Activated T-cell treated with anti-CD3 and anti-CD28 coated beads, Interleukin-2, amount 50 U/mL, for 4 hours (primary cell): ENCODE measurements at regions not wholly inside any gene's neighbourhood (a gene's known extent, or its start where the extent isn't known, plus 50 kb on each side); places are given as distances from the start of the nearest gene placed in this dataset.

Source experiments
- ATAC-seq, 2 donors: fragments of 200-7000 bp; cut with Tn5 transposase; one replicate each; pipeline ENCODE4 v1.10.0; 2021
- DNase-seq: peaks from one replicate; pipeline ENCODE4 v3.0.0-alpha.2; 2020
- H3K27me3 Mint-ChIP-seq: one replicate; pipeline ENCODE4 v1.8.0; 2021; ENCODE audit warnings: low read depth, mixed read lengths
- H3K36me3 Mint-ChIP-seq: one replicate; pipeline ENCODE4 v1.8.0; 2022; ENCODE audit warnings: mixed read lengths; ENCODE audit not compliant: insufficient read depth
- H3K4me1 Mint-ChIP-seq: one replicate; pipeline ENCODE4 v1.8.0; 2021; ENCODE audit warnings: low read depth, mixed read lengths
- H3K4me3 Mint-ChIP-seq: one replicate; pipeline ENCODE4 v1.8.0; 2021; ENCODE audit warnings: mild to moderate bottlenecking, moderate library complexity, mixed read lengths
- H3K9me3 Mint-ChIP-seq: one replicate; pipeline ENCODE4 v1.8.0; 2021; ENCODE audit warnings: mixed read lengths

- DNase-seq, result no peak
- no peak for ATAC-seq
- Mint-ChIP-seq H3K4me3 (no peak overlapping the region), H3K36me3 (no peaks in the 10 kb centered on the region), H3K9me3 (no peaks in the 10 kb centered on the region), H3K4me1 (peaks cover 45% of the 10 kb centered on the region), H3K27me3 (no peaks in the 10 kb centered on the region)
These were observed 75.9 kb upstream of the LCLAT1 start for GRCh38 chr2:30371028-30371689.

- peak in 1 of 2 donors; percentile 57 for ATAC-seq
- Mint-ChIP-seq H3K9me3 (no peaks in the 10 kb centered on the region), H3K27me3 (no peaks in the 10 kb centered on the region), H3K4me3 (no peak overlapping the region), H3K36me3 (no peaks in the 10 kb centered on the region), H3K4me1 (peaks cover 38% of the 10 kb centered on the region)
- DNase-seq, result no peak
These were observed 75.2 kb upstream of the LCLAT1 start for GRCh38 chr2:30371772-30372373.

GRCh38 chr2:30372826-30373225 is 74.2 kb upstream of the LCLAT1 start:
- no peak for ATAC-seq

GRCh38 chr2:30373881-30374302 is 73.2 kb upstream of the LCLAT1 start:
- Mint-ChIP-seq H3K36me3 (no peaks in the 10 kb centered on the region), H3K4me1 (peaks cover 35% of the 10 kb centered on the region), H3K9me3 (no peaks in the 10 kb centered on the region), H3K27me3 (no peaks in the 10 kb centered on the region), H3K4me3 (no peak overlapping the region)
- ATAC-seq (peak; percentile 30 to 58), DNase-seq (no peak)

More at GRCh38 chr2:30372826-30373225, 74.2 kb upstream of the LCLAT1 start:
- no peaks in the 10 kb centered on the region for H3K9me3 Mint-ChIP-seq
- H3K36me3 Mint-ChIP-seq, result no peaks in the 10 kb centered on the region
- no peak overlapping the region for H3K4me3 Mint-ChIP-seq
- H3K4me1 Mint-ChIP-seq, result peaks cover 35% of the 10 kb centered on the region
- H3K27me3 Mint-ChIP-seq, result no peaks in the 10 kb centered on the region
- DNase-seq, result no peak

- H3K4me3 Mint-ChIP-seq, result no peak overlapping the region
- no peaks in the 10 kb centered on the region for H3K36me3 Mint-ChIP-seq
- no peaks in the 10 kb centered on the region for H3K9me3 Mint-ChIP-seq
- peaks cover 35% of the 10 kb centered on the region for H3K4me1 Mint-ChIP-seq
- ATAC-seq (no peak), DNase-seq (no peak)
- no peaks in the 10 kb centered on the region for H3K27me3 Mint-ChIP-seq
These were observed 72.7 kb upstream of the LCLAT1 start for GRCh38 chr2:30374380-30374779.

- no peak overlapping the region for H3K4me3 Mint-ChIP-seq
- DNase-seq (no peak), ATAC-seq (no peak)
- H3K9me3 Mint-ChIP-seq, result no peaks in the 10 kb centered on the region
- no peaks in the 10 kb centered on the region for H3K27me3 Mint-ChIP-seq
- H3K4me1 Mint-ChIP-seq, result peaks cover 31% of the 10 kb centered on the region
- no peaks in the 10 kb centered on the region for H3K36me3 Mint-ChIP-seq
These were observed 71.1 kb upstream of the LCLAT1 start for GRCh38 chr2:30375915-30376314.

GRCh38 chr2:30379481-30379880 is 67.6 kb upstream of the LCLAT1 start:
- Mint-ChIP-seq H3K4me3 (no peak overlapping the region), H3K9me3 (no peaks in the 10 kb centered on the region), H3K27me3 (no peaks in the 10 kb centered on the region), H3K4me1 (peaks cover 8% of the 10 kb centered on the region), H3K36me3 (no peaks in the 10 kb centered on the region)
- ATAC-seq, result no peak
- DNase-seq, result no peak

GRCh38 chr2:30380824-30381223 is 66.2 kb upstream of the LCLAT1 start:
- no peaks in the 10 kb centered on the region for H3K4me1 Mint-ChIP-seq
- ATAC-seq, result no peak

GRCh38 chr2:30382162-30382783 is 64.8 kb upstream of the LCLAT1 start:
- Mint-ChIP-seq H3K4me1 (no peaks in the 10 kb centered on the region), H3K27me3 (no peaks in the 10 kb centered on the region), H3K9me3 (no peaks in the 10 kb centered on the region), H3K4me3 (no peak overlapping the region), H3K36me3 (no peaks in the 10 kb centered on the region)
- no peak for DNase-seq
- ATAC-seq, result no peak

More at GRCh38 chr2:30380824-30381223, 66.2 kb upstream of the LCLAT1 start:
- Mint-ChIP-seq H3K9me3 (no peaks in the 10 kb centered on the region), H3K4me3 (no peak overlapping the region), H3K36me3 (no peaks in the 10 kb centered on the region), H3K27me3 (no peaks in the 10 kb centered on the region)
- no peak for DNase-seq

GRCh38 chr2:30382995-30383394 is 64.1 kb upstream of the LCLAT1 start:
- no peak overlapping the region for H3K4me3 Mint-ChIP-seq
- no peaks in the 10 kb centered on the region for H3K4me1 Mint-ChIP-seq

GRCh38 chr2:30385327-30385726 is 61.7 kb upstream of the LCLAT1 start:
- no peak for ATAC-seq
- Mint-ChIP-seq H3K36me3 (no peaks in the 10 kb centered on the region), H3K27me3 (no peaks in the 10 kb centered on the region), H3K9me3 (no peaks in the 10 kb centered on the region), H3K4me3 (no peak overlapping the region), H3K4me1 (peaks cover 6% of the 10 kb centered on the region)
- no peak for DNase-seq

More at GRCh38 chr2:30382995-30383394, 64.1 kb upstream of the LCLAT1 start:
- Mint-ChIP-seq H3K9me3 (no peaks in the 10 kb centered on the region), H3K27me3 (no peaks in the 10 kb centered on the region), H3K36me3 (no peaks in the 10 kb centered on the region)
- ATAC-seq (no peak), DNase-seq (no peak)

- Mint-ChIP-seq H3K4me1 (peaks cover 6% of the 10 kb centered on the region), H3K4me3 (no peak overlapping the region), H3K27me3 (no peaks in the 10 kb centered on the region), H3K36me3 (no peaks in the 10 kb centered on the region), H3K9me3 (no peaks in the 10 kb centered on the region)
- DNase-seq (no peak), ATAC-seq (no peak)
These were observed 54.9 kb upstream of the LCLAT1 start for GRCh38 chr2:30392097-30392496.

GRCh38 chr2:30393510-30393909 is 53.5 kb upstream of the LCLAT1 start:
- H3K27me3 Mint-ChIP-seq, result no peaks in the 10 kb centered on the region

GRCh38 chr2:30394096-30394495 is 53.0 kb upstream of the LCLAT1 start:
- DNase-seq (no peak), ATAC-seq (no peak)
- peaks cover 6% of the 10 kb centered on the region for H3K4me1 Mint-ChIP-seq
- H3K27me3 Mint-ChIP-seq, result no peaks in the 10 kb centered on the region
- H3K4me3 Mint-ChIP-seq, result no peak overlapping the region
- H3K36me3 Mint-ChIP-seq, result no peaks in the 10 kb centered on the region
- no peaks in the 10 kb centered on the region for H3K9me3 Mint-ChIP-seq

More at GRCh38 chr2:30393510-30393909, 53.5 kb upstream of the LCLAT1 start:
- no peaks in the 10 kb centered on the region for H3K36me3 Mint-ChIP-seq
- ATAC-seq, result no peak
- no peaks in the 10 kb centered on the region for H3K9me3 Mint-ChIP-seq
- no peak for DNase-seq
- peaks cover 6% of the 10 kb centered on the region for H3K4me1 Mint-ChIP-seq
- no peak overlapping the region for H3K4me3 Mint-ChIP-seq
